ENCODE measurements at regions not wholly inside any gene's neighbourhood (a gene's known extent, or its start where the extent isn't known, plus 50 kb on each side); places are given as distances from the start of the nearest gene placed in this dataset.
"Not testable (repeated sequence)": the region's sequence is repeated elsewhere in the genome, so short reads cannot be mapped to it uniquely, and the experiment has no call there.

GRCh38 chrX:54615109-54615508 lies 85.1 kb downstream of the GNL3L start:
- DNase-seq, result no peak

- DNase-seq, result no peak
Observed at GRCh38 chrX:54633641-54634040, 103.6 kb downstream of the GNL3L start.

GRCh38 chrX:54639018-54639345 lies 109.0 kb downstream of the GNL3L start:
- DNase-seq, result no peak

- peak; percentile 79 to 95 (median 88) for DNase-seq
Observed at GRCh38 chrX:54639346-54640102, 109.5 kb downstream of the GNL3L start.

- DNase-seq, result no peak
Observed at GRCh38 chrX:54640103-54640690, 110.2 kb downstream of the GNL3L start.

GRCh38 chrX:54640736-54641135 lies 110.7 kb downstream of the GNL3L start:
- DNase-seq, result no peak

- DNase-seq, result no peak
Observed at GRCh38 chrX:54641530-54641929, 111.5 kb downstream of the GNL3L start.

GRCh38 chrX:54647607-54648006 lies 117.6 kb downstream of the GNL3L start:
- not testable (repeated sequence) for DNase-seq

GRCh38 chrX:54659547-54659946 lies 129.5 kb downstream of the GNL3L start:
- DNase-seq, result no peak

GRCh38 chrX:54675762-54676161 lies 122.3 kb downstream of the ITIH6 start:
- no peak for DNase-seq

- DNase-seq, result no peak
Observed at GRCh38 chrX:54695231-54695630, 102.8 kb downstream of the ITIH6 start.

- DNase-seq, result no peak
Observed at GRCh38 chrX:54695816-54696487, 102.1 kb downstream of the ITIH6 start.
